Smooth muscle cell (in vitro differentiated cells): ENCODE measurements at regions not wholly inside any gene's neighbourhood (a gene's known extent, or its start where the extent isn't known, plus 50 kb on each side); places are given as distances from the start of the nearest gene placed in this dataset.
"Not testable (repeated sequence)": the region's sequence is repeated elsewhere in the genome, so short reads cannot be mapped to it uniquely, and the experiment has no call there.

Experiments
- DNase-seq: peaks from one replicate; lab custom pipeline; 2025; ENCODE audit not compliant: unreplicated experiment; lab: John Stamatoyannopoulos, UW
- H2AFZ ChIP-seq: fragments of 200-600 bp; sonication (generic); 2 replicates; pipeline ENCODE4 v1.6.0; 2016; ENCODE audit warnings: antibody characterized with exemption, low read depth, mild to moderate bottlenecking
- H3F3A ChIP-seq: fragments of 200-600 bp; sonication (generic); 2 replicates; pipeline ENCODE4 v1.6.0; 2017; ENCODE audit warnings: antibody characterized with exemption, low read depth
- H3K27ac ChIP-seq: fragments of 200-600 bp; sonication (generic); 2 replicates; pipeline ENCODE4 v1.5.1; 2016; ENCODE audit warnings: low read depth, mild to moderate bottlenecking
- H3K27me3 ChIP-seq: fragments of 200-600 bp; sonication (generic); 2 replicates; pipeline ENCODE4 v1.6.1; 2016; ENCODE audit warnings: low read depth, mild to moderate bottlenecking
- H3K36me3 ChIP-seq: fragments of 200-600 bp; sonication (generic); 2 replicates; pipeline ENCODE4 v1.5.1; 2016; ENCODE audit warnings: low read depth
- H3K4me1 ChIP-seq: fragments of 200-600 bp; sonication (generic); 2 replicates; pipeline ENCODE4 v1.5.1; 2016; ENCODE audit warnings: low read depth
- H3K4me2 ChIP-seq: fragments of 200-600 bp; sonication (generic); 2 replicates; pipeline ENCODE4 v1.6.0; 2016; ENCODE audit warnings: mild to moderate bottlenecking
- H3K4me3 ChIP-seq: fragments of 200-600 bp; sonication (generic); 2 replicates; pipeline ENCODE4 v1.5.1; 2016; ENCODE audit warnings: mild to moderate bottlenecking
- H3K79me2 ChIP-seq: fragments of 200-600 bp; sonication (generic); 2 replicates; pipeline ENCODE4 v1.6.0; 2016; ENCODE audit warnings: low read depth, mild to moderate bottlenecking
- H3K9ac ChIP-seq: fragments of 200-600 bp; sonication (generic); 2 replicates; pipeline ENCODE4 v1.6.0; 2016; ENCODE audit warnings: low read depth
- H3K9me3 ChIP-seq: fragments of 200-600 bp; sonication (generic); replicated peaks from 2 replicates; pipeline ENCODE4 v1.5.1; 2016; ENCODE audit warnings: low read depth
- H4K20me1 ChIP-seq: fragments of 200-600 bp; sonication (generic); 2 replicates; pipeline ENCODE4 v1.6.0; 2016; ENCODE audit warnings: low read depth
- CTCF ChIP-seq: fragments of 200-600 bp; sonication (generic); IDR thresholded peaks from 2 replicates; pipeline ENCODE4 v1.5.1; 2017; ENCODE audit warnings: borderline replicate concordance, mild to moderate bottlenecking, antibody characterized with exemption; ENCODE audit not compliant: insufficient read depth, poor library complexity, severe bottlenecking
- whole genome bisulfite sequencing: methylation state at CpG from one replicate; pipeline ENCODE4 v1.1.7; 2016; ENCODE audit warnings: low lambda C conversion rate; 5-methylcytosine and 5-hydroxymethylcytosine counted together

- Histone ChIP-seq H3K36me3 (peaks cover 5% of the 10 kb centered on the region), H3K4me3 (no peak overlapping the region), H3K27ac (no peak overlapping the region), H2AFZ (peak overlapping the region; percentile 18), H3F3A (no peaks in the 10 kb centered on the region), H3K79me2 (no peaks in the 10 kb centered on the region), H3K9me3 (no peaks in the 10 kb centered on the region), H4K20me1 (no peaks in the 10 kb centered on the region), H3K27me3 (no peaks in the 10 kb centered on the region), H3K9ac (no peak overlapping the region), H3K4me1 (no peaks in the 10 kb centered on the region), H3K4me2 (no peak overlapping the region)
- DNase-seq, result no peak
- no peak for TF ChIP-seq CTCF
- WGBS, result 13% methylated on average over 2 of the region's 2 CpGs
These were observed 364.3 kb downstream of the KCNN2 start for GRCh38 chr5:114726131-114726530.

DNA sequence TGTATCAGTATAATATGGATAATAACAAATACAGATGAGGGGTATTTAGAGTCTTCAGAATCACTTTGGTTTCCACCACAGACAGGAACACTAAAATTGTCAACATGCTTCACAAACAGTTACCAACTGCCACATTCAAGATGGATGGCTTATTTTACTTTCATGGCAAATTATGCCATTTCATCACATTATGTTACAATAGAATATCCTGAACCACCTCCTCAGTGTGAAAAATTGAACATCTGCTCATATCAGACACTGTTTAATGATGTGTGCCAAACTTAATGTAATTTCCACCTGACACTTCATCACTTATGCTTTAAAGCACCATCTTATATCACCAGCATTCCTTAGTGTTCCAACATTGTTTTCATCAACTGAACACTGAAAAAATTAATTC is 357.4 kb downstream of the KCNN2 start:
- Histone ChIP-seq H3K9ac (no peak overlapping the region), H3K79me2 (no peaks in the 10 kb centered on the region), H2AFZ (no peak overlapping the region), H3K27me3 (no peaks in the 10 kb centered on the region), H3F3A (no peaks in the 10 kb centered on the region), H3K27ac (no peak overlapping the region), H3K4me1 (no peaks in the 10 kb centered on the region), H4K20me1 (no peaks in the 10 kb centered on the region), H3K4me2 (no peak overlapping the region), H3K36me3 (peaks cover 5% of the 10 kb centered on the region), H3K4me3 (no peak overlapping the region), H3K9me3 (peaks cover 5% of the 10 kb centered on the region)
- DNase-seq, result no peak
- no peak for TF ChIP-seq CTCF

DNA sequence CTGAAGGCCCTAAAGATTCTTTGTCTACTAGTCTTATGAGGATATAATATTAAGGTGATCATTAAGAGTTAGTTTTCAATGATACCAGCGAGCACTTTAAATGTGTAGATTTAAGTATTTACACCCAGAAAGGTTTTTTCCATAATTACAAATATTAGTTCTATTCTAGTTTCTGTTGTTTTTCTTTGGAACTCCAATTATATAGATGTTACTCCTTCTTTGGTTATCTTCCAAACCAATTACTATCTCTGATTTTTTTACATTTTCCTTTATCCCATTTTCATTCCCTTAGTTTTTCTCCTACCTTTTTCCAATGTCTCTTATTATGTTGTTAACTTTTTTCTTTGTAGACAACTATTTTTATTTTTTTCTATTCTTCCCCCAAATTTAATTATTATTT is 355.1 kb downstream of the KCNN2 start:
- no peak overlapping the region for H3K9ac ChIP-seq
- no peaks in the 10 kb centered on the region for H3K4me1 ChIP-seq
- no peak overlapping the region for H2AFZ ChIP-seq
- no peak overlapping the region for H3K27ac ChIP-seq
- H3K36me3 ChIP-seq, result no peaks in the 10 kb centered on the region
- no peak overlapping the region for H3K4me3 ChIP-seq
- TF ChIP-seq CTCF, result no peak
- H3K4me2 ChIP-seq, result no peak overlapping the region
- 100% methylated on average over 1 of the region's 1 CpG for WGBS
- DNase-seq, result no peak
- no peaks in the 10 kb centered on the region for H3K79me2 ChIP-seq
- no peaks in the 10 kb centered on the region for H3F3A ChIP-seq
- H4K20me1 ChIP-seq, result no peaks in the 10 kb centered on the region
- peaks cover 9% of the 10 kb centered on the region for H3K9me3 ChIP-seq
- no peaks in the 10 kb centered on the region for H3K27me3 ChIP-seq

DNA sequence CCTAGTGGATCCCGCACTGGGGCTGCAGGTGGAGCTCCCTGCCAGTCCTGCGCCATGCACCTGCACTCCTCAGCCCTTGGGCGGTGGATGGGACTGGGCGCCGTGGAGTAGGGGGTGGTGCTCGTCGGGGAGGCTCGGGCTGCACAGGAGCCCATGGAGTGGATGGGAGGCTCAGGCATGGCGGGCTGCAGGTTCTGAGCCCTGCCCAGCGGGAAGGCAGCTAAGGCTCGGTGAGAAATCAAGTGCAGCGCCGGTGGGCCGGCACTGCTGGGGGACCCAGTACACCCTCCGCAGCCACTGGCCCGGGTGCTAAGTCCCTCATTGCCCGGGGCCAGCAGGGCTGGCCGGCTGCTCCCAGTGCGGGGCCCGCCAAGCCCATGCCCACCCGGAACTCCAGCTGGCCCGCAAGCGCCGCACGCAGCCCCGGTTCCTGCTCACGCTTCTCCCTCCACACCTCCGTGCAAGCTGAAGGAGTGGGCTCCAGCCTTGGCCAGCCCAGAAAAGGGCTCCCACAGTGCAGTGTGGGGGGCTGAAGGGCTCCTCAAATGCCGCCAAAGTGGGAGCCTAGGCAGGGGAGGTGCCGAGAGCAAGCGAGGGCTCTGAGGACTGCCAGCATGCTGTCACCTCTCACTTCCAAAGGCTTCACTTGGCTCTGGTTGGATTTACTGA is 342.5 kb downstream of the KCNN2 start:
- H3K9me3 ChIP-seq, H3K4me3 ChIP-seq, H4K20me1 ChIP-seq, H3K27ac ChIP-seq, H3K9ac ChIP-seq, H3K79me2 ChIP-seq, H2AFZ ChIP-seq, H3K4me2 ChIP-seq, H3K36me3 ChIP-seq, DNase-seq, H3K4me1 ChIP-seq, H3F3A ChIP-seq, H3K27me3 ChIP-seq: not testable (repeated sequence)
- WGBS, result 96% methylated on average over 28 of the region's 31 CpGs
